GM21619 (cell line): ENCODE measurements at regions not wholly inside any gene's neighbourhood (a gene's known extent, or its start where the extent isn't known, plus 50 kb on each side); places are given as distances from the start of the nearest gene placed in this dataset.

Experiments
- ATAC-seq: cut with Tn5 transposase; IDR thresholded peaks from one replicate; pipeline ENCODE4 v1.9.1; 2021; ENCODE audit not compliant: unreplicated experiment

- peak; percentile 87 for ATAC-seq
Observed at GRCh38 chr9:109880276-109881169, 100.5 kb downstream of the PALM2AKAP2 start.

- no peak for ATAC-seq
Observed at GRCh38 chr9:109883623-109884022, 103.6 kb downstream of the PALM2AKAP2 start.

GRCh38 chr9:109886041-109886440, 106.0 kb downstream of the PALM2AKAP2 start:
- ATAC-seq, result no peak

- ATAC-seq, result peak; percentile 87
Observed at GRCh38 chr9:109886617-109887016, 106.6 kb downstream of the PALM2AKAP2 start.

GRCh38 chr9:109887079-109887478, 107.1 kb downstream of the PALM2AKAP2 start:
- ATAC-seq, result no peak

- ATAC-seq, result no peak
Observed at GRCh38 chr9:109888695-109889094, 108.7 kb downstream of the PALM2AKAP2 start.

- no peak for ATAC-seq
Observed at GRCh38 chr9:109889456-109889855, 109.5 kb downstream of the PALM2AKAP2 start.

- peak; percentile 59 for ATAC-seq
Observed at GRCh38 chr9:109893241-109893640, 113.2 kb downstream of the PALM2AKAP2 start.

GRCh38 chr9:109894473-109894872, 114.5 kb downstream of the PALM2AKAP2 start:
- ATAC-seq, result no peak

GRCh38 chr9:109894921-109895758, 115.1 kb downstream of the PALM2AKAP2 start:
- peak; percentile 64 for ATAC-seq

- no peak for ATAC-seq
Observed at GRCh38 chr9:109901201-109901600, 121.2 kb downstream of the PALM2AKAP2 start.

- peak; percentile 43 for ATAC-seq
Observed at GRCh38 chr9:109903515-109904138, 123.6 kb downstream of the PALM2AKAP2 start.

GRCh38 chr9:109904666-109905065, 124.7 kb downstream of the PALM2AKAP2 start:
- no peak for ATAC-seq

- no peak for ATAC-seq
Observed at GRCh38 chr9:109905472-109905871, 125.5 kb downstream of the PALM2AKAP2 start.

GRCh38 chr9:109906766-109907382, 126.9 kb downstream of the PALM2AKAP2 start:
- peak; percentile 24 for ATAC-seq

GRCh38 chr9:109907400-109907799, 127.4 kb downstream of the PALM2AKAP2 start:
- ATAC-seq, result peak; percentile 78

GRCh38 chr9:109907810-109908458, 127.9 kb downstream of the PALM2AKAP2 start:
- no peak for ATAC-seq

- ATAC-seq, result no peak
Observed at GRCh38 chr9:109908459-109909390, 128.7 kb downstream of the PALM2AKAP2 start.
